Nephron progenitor cell (in vitro differentiated cells): ENCODE measurements at regions not wholly inside any gene's neighbourhood (a gene's known extent, or its start where the extent isn't known, plus 50 kb on each side); places are given as distances from the start of the nearest gene placed in this dataset.

Experiments used
- DNase-seq: peaks from one replicate; pipeline ENCODE4 v3.0.0; 2021
- H3K27ac Mint-ChIP-seq: 2 replicates; pipeline ENCODE4 v1.8.0; 2021; ENCODE audit warnings: mild to moderate bottlenecking, moderate library complexity, mixed read lengths
- H3K27me3 Mint-ChIP-seq: 2 replicates; pipeline ENCODE4 v1.8.0; 2021; ENCODE audit warnings: mild to moderate bottlenecking, low read depth, mixed read lengths; ENCODE audit not compliant: poor library complexity
- H3K36me3 Mint-ChIP-seq: 2 replicates; pipeline ENCODE4 v1.8.0; 2021; ENCODE audit warnings: low read depth, mixed read lengths
- H3K4me1 Mint-ChIP-seq: 2 replicates; pipeline ENCODE4 v1.8.0; 2021; ENCODE audit warnings: mixed read lengths
- H3K4me3 Mint-ChIP-seq: 2 replicates; pipeline ENCODE4 v1.8.0; 2021; ENCODE audit warnings: mild to moderate bottlenecking, moderate library complexity, mixed read lengths
- H3K9me3 Mint-ChIP-seq: 2 replicates; pipeline ENCODE4 v1.8.0; 2021; ENCODE audit warnings: mild to moderate bottlenecking, moderate library complexity, mixed read lengths
- CTCF ChIP-seq: fragments of 200-600 bp; sonication (generic); IDR thresholded peaks from 2 replicates; pipeline ENCODE4 v1.5.0; 2021; ENCODE audit warnings: antibody characterized with exemption

- H3K27me3 Mint-ChIP-seq, result peaks cover 7% of the 10 kb centered on the region
- no peak for TF ChIP-seq CTCF
- H3K36me3 Mint-ChIP-seq, result no peaks in the 10 kb centered on the region
- H3K4me3 Mint-ChIP-seq, result no peak overlapping the region
- H3K4me1 Mint-ChIP-seq, result no peaks in the 10 kb centered on the region
- no peak overlapping the region for H3K27ac Mint-ChIP-seq
- no peaks in the 10 kb centered on the region for H3K9me3 Mint-ChIP-seq
- no peak for DNase-seq
Observed at GRCh38 chr2:226307487-226308322, 491.9 kb downstream of the IRS1 start.

GRCh38 chr2:226306969-226307368 lies 492.7 kb downstream of the IRS1 start:
- Mint-ChIP-seq H3K9me3 (no peaks in the 10 kb centered on the region), H3K36me3 (no peaks in the 10 kb centered on the region), H3K27me3 (peaks cover 7% of the 10 kb centered on the region), H3K27ac (no peak overlapping the region), H3K4me1 (no peaks in the 10 kb centered on the region), H3K4me3 (no peak overlapping the region)
- no peak for DNase-seq
- TF ChIP-seq CTCF, result no peak

- H3K27ac Mint-ChIP-seq, result no peak overlapping the region
- H3K27me3 Mint-ChIP-seq, result peaks cover 7% of the 10 kb centered on the region
- TF ChIP-seq CTCF, result no peak
- no peaks in the 10 kb centered on the region for H3K9me3 Mint-ChIP-seq
- H3K36me3 Mint-ChIP-seq, result no peaks in the 10 kb centered on the region
- no peak overlapping the region for H3K4me3 Mint-ChIP-seq
- DNase-seq, result no peak
- no peaks in the 10 kb centered on the region for H3K4me1 Mint-ChIP-seq
Observed at GRCh38 chr2:226304308-226304707, 495.3 kb downstream of the IRS1 start.

DNA sequence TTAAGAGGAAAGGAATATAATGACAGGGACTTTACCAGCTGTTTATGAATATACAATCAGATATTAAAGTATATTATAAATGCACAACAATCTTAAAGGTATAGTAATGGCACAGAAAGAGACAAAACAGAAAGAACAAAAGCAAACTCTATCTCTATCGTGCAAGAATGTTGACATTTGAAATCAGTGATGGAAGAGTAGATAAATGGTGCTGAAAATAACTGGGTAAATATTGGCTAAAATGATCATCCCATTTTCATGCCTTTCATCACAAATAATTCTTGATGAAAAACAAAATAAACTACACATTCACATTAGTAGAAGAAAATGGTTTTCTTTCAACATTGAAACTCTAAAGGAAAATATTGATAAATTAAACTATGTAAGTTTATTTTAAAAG lies 495.9 kb downstream of the IRS1 start:
- H3K36me3 Mint-ChIP-seq, result no peaks in the 10 kb centered on the region
- TF ChIP-seq CTCF, result no peak

GRCh38 chr2:226300196-226300886 lies 499.3 kb downstream of the IRS1 start:
- Mint-ChIP-seq H3K27me3 (peaks cover 4% of the 10 kb centered on the region), H3K27ac (no peak overlapping the region), H3K36me3 (no peaks in the 10 kb centered on the region), H3K9me3 (no peaks in the 10 kb centered on the region), H3K4me1 (no peaks in the 10 kb centered on the region), H3K4me3 (no peak overlapping the region)
- DNase-seq, result no peak
- TF ChIP-seq CTCF, result no peak

More for the DNA sequence above, 495.9 kb downstream of the IRS1 start:
- no peak for DNase-seq
- Mint-ChIP-seq H3K27me3 (peaks cover 7% of the 10 kb centered on the region), H3K27ac (no peak overlapping the region), H3K9me3 (no peaks in the 10 kb centered on the region), H3K4me1 (no peaks in the 10 kb centered on the region), H3K4me3 (no peak overlapping the region)
